Breast epithelium (tissue), 3 donors: ENCODE measurements at regions not wholly inside any gene's neighbourhood (a gene's known extent, or its start where the extent isn't known, plus 50 kb on each side); places are given as distances from the start of the nearest gene placed in this dataset.

Source experiments
- POLR2A ChIP-seq: fragments of 450-650 bp; IDR thresholded peaks from one replicate; pipeline ENCODE4 v1.6.1; 2016; ENCODE audit warnings: antibody characterized with exemption, mild to moderate bottlenecking, moderate library complexity
- TF ChIP-seq, protein P1 (sequence below), 3 donors: fragments of 450-650 bp; IDR thresholded peaks; one replicate each; pipeline ENCODE4 v1.5.1; 2016 to 2017; ENCODE audit warnings: antibody characterized with exemption in 3 of 3, mild to moderate bottlenecking in 3 of 3, moderate library complexity in 3 of 3

DNA sequence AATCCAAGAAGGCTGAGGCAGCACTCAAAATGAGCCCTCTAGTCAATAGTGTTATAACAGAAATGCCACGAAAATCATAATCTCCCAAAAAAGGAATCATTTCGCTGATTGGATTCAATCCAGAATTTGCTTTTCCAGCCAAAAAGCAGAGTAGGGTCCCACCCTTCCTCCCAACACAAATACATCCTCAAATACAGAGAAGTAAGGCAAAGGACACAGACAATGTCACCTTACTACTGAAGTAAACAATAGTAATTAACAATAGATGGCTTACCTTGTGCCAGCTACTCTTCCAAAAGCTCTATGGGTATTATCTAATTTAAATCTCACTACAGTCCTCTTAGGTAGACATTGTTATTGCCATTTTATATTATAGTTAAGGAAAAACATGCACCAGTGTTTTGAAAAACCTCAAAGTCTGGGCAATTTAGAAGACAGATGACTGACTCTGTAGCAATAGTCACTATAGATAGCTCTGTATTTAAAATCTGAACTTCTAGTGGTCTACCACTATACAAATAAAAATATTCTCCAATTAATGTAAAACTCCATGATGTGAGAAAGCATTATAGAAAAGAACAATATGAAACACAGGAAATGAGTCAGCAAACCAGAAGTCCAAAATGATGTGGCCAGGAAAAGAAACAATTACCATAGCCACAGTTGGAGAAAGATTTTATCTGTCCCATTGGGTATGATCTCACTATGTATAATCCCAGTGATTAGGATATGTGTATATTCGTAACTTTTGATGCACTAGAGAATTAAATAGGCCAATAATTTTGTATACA lies 305.0 kb upstream of the ERBB4 start:
- TF ChIP-seq, protein P1, sequence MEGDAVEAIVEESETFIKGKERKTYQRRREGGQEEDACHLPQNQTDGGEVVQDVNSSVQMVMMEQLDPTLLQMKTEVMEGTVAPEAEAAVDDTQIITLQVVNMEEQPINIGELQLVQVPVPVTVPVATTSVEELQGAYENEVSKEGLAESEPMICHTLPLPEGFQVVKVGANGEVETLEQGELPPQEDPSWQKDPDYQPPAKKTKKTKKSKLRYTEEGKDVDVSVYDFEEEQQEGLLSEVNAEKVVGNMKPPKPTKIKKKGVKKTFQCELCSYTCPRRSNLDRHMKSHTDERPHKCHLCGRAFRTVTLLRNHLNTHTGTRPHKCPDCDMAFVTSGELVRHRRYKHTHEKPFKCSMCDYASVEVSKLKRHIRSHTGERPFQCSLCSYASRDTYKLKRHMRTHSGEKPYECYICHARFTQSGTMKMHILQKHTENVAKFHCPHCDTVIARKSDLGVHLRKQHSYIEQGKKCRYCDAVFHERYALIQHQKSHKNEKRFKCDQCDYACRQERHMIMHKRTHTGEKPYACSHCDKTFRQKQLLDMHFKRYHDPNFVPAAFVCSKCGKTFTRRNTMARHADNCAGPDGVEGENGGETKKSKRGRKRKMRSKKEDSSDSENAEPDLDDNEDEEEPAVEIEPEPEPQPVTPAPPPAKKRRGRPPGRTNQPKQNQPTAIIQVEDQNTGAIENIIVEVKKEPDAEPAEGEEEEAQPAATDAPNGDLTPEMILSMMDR (IDR thresholded peaks at IDR 0.05): no peak
- TF ChIP-seq POLR2A: no peak
